ENCODE measurements at regions not wholly inside any gene's neighbourhood (a gene's known extent, or its start where the extent isn't known, plus 50 kb on each side); places are given as distances from the start of the nearest gene placed in this dataset.
A peak's percentile ranks its signal among the peaks of the same experiment; 100 is the strongest.
"Not testable (repeated sequence)": the region's sequence is repeated elsewhere in the genome, so short reads cannot be mapped to it uniquely, and the experiment has no call there.

DNA sequence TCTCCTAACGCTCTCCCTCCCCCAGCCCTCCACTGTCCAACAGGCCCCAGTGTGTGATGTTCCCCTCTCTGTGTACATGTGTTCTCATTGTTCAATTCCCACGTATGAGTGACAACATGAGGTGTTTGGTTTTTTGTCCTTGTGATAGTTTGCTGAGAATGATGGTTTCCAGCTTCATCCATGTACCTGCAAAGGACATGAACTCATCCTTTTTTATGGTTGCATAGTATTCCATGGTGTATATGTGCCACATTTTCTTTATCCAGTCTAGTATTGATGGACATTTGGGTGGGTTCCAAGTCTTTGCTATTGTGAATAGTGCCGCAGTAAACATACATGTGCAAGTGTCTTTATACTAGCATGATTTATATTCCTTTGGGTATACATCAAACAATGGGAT is 347.4 kb downstream of the MAGEE1 start:
- not testable (repeated sequence) for DNase-seq (ENCODE audit: extremely low read depth, low read depth)

DNA sequence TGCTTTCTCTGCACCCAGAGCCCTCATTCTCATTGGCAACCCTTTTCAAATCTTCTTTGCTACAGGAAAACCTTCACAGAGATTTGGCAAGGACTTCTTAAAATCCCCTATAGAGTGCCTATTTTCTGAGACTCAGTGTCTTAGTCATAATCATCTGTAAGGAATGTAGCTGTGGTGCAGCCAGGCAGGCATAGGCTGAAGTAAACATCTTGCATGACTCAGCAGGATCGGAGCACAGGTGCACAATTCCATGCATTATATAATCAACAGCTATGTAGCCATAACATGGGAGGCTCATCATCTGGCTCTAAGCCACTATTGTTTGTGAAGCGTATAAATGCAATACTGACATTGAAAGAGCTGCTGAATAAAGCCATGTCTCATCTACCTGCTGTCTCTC is 368.8 kb downstream of the MAGEE1 start:
- DNase-seq (ENCODE audit: extremely low read depth, low read depth): peak; percentile 15

DNA sequence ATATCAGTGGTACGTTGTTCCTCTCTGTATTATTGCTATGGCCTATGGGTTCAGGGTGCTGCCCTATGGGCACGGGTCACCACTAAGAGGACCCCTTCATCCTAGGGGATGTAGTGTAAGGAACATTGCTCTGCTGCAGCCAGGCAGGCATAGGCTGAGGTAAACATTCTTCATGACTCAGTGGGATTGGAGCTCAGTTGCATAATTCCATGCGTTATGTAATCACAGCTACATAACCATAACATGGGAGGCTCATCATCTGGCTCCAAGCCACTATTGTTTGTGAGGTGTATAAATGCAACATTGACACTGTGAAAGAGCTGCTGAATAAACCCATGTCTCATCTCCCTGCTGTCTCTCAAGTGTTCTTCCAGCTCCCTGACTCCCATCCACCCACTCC is 375.2 kb downstream of the MAGEE1 start:
- peak; percentile 75 for DNase-seq (ENCODE audit: extremely low read depth, low read depth)

DNA sequence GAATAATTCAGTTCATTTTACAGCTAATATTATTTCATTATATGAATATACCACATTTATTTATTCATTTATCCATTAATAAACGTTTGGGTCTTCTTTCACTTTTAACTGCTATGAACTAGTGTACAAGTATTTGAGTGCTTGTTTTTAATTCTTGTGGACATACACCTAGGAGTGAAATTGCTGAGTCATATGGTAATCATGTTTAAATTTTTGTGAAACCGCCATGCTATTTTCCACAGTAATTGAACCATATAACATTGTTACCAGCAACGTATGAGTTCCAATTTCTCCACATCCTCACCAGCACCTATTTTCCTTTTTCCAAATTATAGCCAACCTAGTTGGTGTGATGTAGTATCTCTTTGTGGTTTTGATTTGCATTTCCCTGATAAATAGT is 388.2 kb downstream of the MAGEE1 start:
- DNase-seq (ENCODE audit: extremely low read depth, low read depth): no peak

DNA sequence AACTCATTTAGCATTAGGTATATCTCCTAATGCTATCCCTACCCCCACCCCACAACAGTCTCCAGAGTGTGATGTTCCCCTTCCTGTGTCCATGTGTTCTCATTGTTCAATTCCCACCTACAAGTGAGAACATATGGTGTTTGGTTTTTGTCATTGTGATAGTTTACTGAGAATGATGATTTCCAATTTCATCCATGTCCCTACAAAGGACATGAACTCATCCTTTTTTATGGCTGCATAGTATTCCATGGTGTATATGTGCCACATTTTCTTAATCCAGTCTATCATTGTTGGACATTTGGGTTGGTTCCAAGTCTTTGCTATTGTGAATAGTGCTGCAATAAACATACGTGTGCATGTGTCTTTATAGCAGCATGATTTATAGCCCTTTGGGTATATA is 389.8 kb downstream of the MAGEE1 start:
- not testable (repeated sequence) for DNase-seq (ENCODE audit: extremely low read depth, low read depth)

DNA sequence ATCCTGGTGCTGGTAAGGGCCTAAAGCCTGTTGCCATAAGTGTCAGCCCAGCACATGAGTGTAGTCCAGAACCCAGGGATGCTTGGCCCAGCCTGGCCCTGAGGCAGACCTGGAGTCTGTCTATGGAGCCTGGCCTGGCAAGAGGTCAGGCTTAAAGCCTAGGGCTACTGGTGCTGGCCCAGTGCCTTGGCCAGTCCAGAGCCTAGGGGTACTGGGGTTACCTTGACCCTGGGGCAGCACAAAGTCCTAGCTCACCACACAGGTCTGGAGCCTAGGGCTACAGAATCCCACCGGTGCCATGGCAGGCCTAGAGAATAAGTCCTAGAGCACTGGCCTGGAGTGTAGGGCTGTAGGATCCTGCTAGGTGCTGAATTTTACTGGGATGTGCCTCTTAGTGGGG is 393.8 kb downstream of the MAGEE1 start:
- no peak for DNase-seq (ENCODE audit: extremely low read depth, low read depth)

DNA sequence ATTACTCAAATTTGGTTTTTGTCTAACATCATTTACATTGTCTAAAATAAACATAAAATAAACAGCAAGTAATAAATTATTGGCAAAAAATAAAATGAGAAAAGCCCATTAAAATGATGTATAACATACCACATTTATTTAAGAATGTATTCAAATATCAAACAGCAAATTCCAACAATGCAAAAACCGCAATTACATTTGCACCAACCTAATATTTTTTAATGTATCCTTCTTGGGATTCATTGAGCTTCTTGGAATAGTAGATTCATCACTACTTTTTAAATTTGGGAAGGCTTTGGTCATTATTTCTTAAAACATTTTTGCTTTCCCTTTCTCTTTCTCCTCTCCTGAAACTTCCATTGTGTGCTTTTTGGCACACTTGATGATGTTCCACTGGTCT is 400.2 kb downstream of the MAGEE1 start:
- DNase-seq (ENCODE audit: extremely low read depth, low read depth): no peak

DNA sequence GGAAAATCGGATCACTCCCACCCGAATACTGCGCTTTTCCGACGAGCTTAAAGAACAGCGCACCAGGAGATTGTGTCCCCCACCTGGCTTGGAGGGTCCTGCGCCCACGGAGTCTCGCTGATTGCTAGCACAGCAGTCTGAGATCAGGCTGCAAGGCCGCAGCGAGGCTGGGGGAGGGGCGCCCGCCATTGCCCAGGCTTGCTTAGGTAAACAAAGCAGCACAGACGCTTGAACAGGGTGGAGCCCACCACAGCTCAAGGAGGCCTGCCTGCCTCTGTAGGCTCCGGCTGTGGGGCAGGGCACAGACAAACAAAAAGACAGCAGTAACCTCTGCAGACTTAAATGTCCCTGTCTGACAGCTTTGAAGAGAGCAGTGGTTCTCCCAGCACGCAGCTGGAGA is 413.4 kb downstream of the MAGEE1 start:
- DNase-seq (ENCODE audit: extremely low read depth, low read depth): not testable (repeated sequence)

DNA sequence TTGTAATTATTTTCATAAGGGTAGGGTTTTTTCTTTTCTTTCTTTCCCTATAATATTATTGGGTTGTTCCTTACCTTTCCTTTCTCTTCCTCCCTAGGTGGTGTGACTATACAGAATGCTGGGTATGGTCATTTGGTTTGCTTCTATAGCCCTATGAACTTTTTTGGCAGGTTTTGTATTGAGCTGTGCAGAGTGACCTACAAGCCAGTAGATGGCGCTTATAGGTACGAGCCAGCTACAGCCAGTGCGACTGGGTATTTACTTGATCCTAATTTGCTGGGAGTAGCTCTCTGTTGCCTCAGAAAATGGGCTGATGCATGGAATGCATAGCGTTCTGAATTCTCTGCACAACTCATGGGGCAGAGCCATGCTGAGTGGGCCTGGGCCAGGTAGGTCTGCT is 423.3 kb downstream of the MAGEE1 start:
- no peak for DNase-seq (ENCODE audit: extremely low read depth, low read depth)

DNA sequence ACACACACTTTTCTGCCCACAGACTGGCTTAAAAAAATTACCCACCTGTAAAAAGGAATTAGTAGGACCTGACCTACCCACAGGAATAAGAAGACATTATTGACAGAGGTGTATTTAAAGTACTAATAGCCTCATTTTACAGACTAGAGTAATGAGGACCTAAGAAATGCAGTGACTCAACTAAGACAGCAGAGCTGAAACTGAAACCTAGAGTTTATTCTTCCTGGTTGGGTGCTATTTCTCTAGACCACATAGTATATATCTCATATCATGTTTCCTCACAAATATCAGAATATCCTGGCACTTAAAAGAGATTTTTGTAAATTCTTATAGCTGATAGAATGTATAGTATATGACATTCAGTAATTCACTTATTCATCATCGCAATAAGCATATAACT is 435.0 kb downstream of the MAGEE1 start:
- no peak for DNase-seq (ENCODE audit: extremely low read depth, low read depth)

DNA sequence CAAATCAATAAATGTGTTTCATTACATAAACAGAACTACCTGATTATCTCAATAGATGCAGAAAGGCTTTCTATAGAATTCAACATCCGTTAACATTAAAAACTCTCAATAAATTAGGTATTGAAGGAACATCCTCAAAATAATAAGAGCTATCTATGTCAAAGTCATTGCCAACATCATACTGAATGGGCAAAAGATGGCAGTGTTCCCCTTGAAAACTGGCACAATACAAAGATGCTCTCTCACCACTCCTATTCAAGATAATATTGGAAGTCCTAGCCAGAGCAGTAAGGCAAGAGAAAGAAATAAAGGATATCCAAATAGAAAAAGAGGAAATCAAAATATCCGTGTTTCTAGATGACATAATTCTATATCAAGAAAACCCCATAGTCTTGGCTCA is 466.4 kb downstream of the MAGEE1 start:
- DNase-seq (ENCODE audit: extremely low read depth, low read depth): no peak

DNA sequence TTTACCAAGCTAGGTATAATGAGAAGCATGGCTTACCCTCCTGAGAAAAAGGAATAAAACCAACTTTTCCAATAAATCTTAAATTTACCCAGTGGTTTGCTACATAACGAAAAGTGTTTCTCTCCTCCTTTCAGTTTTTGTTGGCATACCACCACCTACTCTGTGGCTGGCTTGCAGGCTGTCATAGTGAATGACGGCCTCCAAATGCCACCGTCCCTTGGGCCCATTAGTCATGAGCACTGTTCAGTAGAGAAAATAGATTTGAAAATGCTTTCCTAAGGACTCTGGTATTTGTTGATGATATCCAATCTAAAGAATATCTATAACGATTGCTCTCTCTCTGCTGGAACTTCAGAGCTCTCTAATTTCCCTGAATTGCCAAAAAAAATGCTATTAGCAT is 488.3 kb downstream of the MAGEE1 start:
- no peak for DNase-seq (ENCODE audit: extremely low read depth, low read depth)

DNA sequence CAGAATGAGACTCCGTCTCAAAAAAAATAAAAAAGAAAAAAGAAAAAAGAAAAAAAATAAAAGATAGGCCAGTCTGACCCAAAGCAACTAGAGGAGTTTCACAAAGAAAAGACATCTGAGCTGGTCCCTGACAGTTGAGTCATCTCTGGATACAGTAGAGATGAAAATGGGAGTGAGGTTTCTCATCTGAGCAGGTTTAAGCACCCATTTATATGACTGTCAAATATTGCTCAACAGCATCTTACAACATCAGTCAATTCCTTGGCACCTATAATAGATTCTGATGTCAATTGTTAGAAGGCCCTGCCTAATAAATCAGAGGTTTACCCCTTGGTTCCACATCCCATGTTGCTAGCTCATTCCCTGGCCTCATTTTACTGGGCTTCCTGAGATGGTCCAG is 490.5 kb downstream of the MAGEE1 start:
- DNase-seq (ENCODE audit: extremely low read depth, low read depth): no peak

DNA sequence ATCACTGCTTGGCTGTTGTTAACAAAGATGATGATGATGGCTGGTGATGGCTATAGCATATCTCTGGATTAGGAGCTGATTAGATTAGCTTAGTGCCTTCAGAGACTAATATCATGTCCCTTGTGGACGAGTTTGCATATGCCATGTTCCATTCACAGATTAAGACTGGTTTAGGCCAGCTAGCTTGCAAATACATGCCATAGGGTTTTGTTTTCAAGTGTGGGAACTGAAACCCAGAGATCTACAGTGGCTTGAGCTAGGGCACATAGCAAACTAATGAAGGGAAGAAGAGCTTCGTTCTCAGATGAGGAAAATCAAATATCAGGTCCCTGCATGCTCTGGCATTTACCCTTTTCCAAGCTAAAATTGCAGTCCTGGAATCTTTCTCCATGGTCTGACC is 492.3 kb downstream of the MAGEE1 start:
- DNase-seq (ENCODE audit: extremely low read depth, low read depth): no peak

DNA sequence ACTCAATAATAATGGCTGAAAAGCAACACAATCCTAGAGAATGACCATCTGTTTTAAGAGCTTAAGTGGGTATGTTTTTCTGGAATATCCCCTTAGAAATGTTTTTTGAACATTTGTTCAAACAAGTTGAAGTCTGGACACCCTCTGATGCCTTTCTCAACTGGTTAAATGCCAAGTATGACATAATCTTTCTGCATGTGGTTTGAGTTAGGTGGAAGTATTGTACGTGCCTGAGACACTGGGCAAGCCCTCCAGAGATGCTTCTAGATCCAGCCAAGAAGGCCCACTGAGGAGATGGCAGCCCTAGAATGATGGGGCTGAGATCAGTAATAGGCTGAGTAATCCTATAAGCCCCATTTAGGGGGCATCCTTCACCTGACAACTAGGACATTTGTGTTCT is 493.1 kb downstream of the MAGEE1 start:
- no peak for DNase-seq (ENCODE audit: extremely low read depth, low read depth)

DNA sequence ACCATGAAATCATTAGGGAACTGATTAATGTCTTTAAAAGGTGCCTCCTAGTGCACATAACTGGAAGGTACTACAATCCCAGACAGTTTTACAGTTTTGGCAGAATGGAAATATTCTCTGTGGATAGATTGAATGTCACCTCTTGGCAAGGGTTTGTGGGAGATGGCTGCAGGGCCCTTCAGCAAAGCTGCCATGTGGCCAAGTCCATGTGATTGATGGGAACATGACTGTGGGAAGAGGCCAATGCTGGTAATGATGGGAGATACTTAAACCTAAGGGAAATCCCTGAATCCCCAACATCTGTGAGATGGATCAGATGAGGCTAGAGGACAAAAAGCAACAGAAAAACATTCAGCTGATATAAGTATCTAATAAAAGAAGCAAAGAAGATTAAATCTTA is 493.7 kb downstream of the MAGEE1 start:
- no peak for DNase-seq (ENCODE audit: extremely low read depth, low read depth)

DNA sequence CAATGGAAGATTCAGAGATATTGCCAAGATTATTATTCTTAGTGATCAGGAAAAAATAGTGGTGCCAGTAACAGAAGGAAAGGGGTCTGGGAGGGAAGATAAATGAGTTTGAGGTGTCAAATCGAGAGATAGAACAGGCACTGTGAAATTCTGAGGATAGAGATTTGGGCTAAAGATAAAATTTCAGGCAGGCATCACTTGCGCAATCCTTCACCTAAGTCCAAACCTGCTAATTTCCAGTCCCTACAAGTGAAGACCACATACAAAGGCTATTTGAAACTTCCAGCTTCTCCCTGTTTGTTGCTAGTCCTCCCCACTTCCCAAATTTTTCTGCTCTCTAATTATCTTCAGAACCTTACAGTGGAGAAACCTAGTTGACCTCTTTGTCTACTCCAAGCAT is 494.6 kb downstream of the MAGEE1 start:
- DNase-seq (ENCODE audit: extremely low read depth, low read depth): no peak

DNA sequence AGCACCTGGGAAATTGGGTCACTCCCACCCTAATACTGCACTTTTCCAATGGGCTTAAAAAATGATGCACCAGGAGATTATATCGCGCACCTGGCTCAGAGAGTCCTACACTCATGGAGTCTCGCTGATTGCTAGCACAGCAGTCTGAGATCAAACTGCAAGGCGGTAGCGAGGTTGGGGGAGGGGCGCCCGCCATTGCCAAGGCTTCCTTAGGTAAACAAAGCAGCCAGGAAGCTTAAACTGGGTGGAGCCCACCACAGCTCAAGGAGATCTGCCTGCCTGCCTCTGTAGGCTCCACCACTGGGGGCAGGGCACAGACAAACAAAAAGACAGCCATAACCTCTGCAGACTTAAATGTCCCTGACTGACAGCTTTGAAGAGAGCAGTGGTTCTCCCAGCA is 497.1 kb downstream of the MAGEE1 start:
- not testable (repeated sequence) for DNase-seq (ENCODE audit: extremely low read depth, low read depth)

DNA sequence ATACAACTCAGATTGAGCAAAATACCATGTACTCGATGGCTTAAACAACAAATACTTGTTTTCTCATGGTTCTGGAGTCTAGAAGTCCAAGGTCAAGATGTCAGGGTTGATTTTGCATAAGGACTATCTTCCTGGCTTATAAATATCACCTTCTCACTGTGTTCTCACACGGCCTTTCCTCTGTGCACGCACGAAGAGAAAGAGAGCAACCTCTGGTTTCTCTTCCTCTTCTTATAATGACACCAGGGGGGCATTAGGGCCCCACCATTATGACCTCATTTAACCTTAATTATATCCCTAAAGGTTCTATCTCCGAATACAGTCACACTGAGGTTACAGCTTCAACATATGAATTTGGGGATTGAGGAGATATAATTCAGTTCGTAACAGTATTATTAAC is 504.0 kb downstream of the MAGEE1 start:
- no peak for DNase-seq (ENCODE audit: extremely low read depth, low read depth)

DNA sequence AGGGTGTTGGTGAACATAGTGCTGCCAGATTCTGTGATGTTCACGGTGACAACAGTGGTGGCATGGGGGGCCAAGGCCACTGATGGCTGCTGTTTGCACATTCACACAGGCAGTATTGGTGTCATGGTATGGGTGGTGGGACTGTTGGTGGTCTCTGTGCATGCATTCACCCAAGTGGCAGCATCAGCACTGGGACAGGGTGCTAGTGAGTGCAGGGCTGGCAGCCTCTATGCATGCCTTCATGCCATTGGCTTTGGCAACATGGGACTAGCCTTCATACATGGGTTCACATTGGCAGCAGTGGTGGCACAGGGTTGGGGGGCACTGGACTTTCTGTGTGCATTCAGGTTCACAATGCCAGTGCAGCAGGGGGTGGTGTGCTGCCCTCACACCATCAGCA is 489.7 kb upstream of the FGF16 start:
- no peak for DNase-seq (ENCODE audit: extremely low read depth, low read depth)

DNA sequence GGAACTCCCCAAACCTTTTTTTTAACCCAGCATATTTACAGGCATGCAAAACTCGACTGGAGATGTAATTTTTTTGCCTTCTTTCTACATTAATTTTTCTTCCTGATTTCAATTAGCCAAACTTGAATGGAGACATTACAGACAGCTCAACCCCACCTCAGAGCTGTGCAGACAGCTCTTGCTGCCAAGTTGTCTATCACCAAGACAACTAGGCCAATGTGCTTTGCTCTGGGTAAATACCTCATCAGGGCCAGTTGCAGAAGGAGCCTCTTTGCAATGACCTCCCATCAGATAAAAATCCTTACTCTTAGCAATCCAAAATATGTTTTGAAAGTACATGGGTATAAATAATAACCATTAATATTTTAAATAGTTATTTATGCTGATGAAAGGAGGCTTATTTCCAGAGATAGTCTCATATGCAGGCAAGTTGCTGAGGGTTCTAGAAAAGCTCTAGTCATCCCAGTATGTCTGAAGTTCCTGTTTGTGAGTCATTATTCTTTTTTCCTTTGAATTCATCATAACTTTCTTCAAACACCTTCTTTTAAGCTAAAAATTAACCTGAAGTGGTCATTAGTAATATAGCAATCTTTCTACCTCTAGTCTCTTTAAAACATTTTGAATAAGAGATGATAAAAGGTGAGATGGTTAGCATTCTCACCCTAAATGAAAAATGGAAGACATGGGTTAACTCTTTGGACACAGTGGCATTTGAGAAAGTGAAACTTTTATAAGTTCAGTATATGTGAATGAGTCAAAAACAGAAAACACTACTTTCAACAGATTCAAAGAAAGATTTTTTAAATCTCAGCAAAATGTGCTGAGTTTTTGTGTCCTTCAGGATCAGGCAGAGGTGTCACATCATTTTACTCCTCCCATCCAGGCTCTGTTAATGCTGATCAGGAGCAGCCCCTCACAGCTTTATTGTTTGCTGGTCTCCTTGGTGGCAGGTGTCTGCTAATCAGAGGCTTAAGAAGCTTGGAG is 475.5 kb upstream of the FGF16 start:
- DNase-seq (ENCODE audit: extremely low read depth, low read depth): no peak

DNA sequence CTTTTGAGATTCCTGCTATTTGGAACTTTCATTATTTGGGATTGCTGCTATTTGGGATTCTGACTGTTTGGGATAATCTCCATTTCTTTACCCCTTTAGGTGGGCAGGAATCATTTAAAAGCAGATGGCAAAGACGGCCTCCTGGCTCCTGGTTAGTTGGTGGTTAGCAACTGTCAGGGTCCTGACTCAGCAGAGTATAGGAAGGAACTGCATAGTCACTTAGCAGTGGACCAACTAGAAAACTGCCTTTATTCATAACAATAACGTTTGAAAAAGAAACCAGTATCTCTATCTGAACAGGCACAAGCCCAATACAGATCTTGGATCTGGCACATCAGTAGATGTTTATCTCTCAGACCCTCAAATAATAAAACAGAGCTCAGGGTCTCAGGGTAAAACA is 469.7 kb upstream of the FGF16 start:
- no peak for DNase-seq (ENCODE audit: extremely low read depth, low read depth)

DNA sequence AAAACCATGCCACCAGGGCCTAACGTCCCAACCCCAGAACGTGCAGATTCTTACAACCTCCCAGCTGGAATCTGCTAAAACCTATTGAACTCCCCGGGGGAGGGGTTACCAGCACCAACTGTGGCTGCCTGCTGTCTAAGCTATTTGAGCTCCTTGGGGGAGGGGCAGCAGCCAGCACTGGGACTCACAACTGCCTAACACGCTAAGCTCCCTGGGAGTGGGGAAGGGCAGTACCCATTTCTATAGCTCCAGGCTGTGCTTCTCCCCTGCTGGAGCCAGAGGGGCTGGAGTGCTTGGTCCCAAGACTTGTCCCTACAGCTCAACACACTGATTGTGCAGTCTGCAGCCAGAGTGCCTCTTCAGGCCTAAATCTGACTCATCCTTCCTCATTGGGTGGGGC is 459.8 kb upstream of the FGF16 start:
- no peak for DNase-seq (ENCODE audit: extremely low read depth, low read depth)

Measured in NCI-H460 (cell line).